ENCODE measurements at regions not wholly inside any gene's neighbourhood (a gene's known extent, or its start where the extent isn't known, plus 50 kb on each side); places are given as distances from the start of the nearest gene placed in this dataset.

DNA sequence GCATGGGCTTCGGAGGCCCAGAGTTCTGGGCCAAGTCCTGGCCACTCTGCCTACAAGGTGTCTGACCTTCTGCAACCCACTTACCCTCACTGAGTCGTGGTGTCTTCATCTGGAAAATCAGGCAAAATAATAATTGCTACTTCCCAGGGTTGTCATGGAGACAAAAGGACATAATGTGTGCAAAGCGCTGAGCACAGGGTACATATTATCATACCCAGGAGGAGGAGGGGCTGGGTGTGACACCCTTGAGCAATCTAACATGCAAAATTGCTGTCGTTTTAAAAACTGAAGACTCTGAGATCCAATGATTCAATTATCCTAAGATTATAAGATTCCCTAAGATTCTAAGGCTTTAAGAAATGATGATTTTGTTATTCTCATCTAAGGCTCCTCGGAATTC is 459.5 kb downstream of the PTPRU start:
- H3K4me1 ChIP-seq (ENCODE audit: control insufficient read depth in 1 of 2, insufficient read depth in 2 of 2, low read length in 2 of 2), result peaks cover 3 to 9% of the 10 kb centered on the region in 2 experiments; a peak in 2 of 4 replicates
- no peaks in the 10 kb centered on the region for H4K20me1 ChIP-seq (ENCODE audit: insufficient read depth)
- H3K27ac ChIP-seq (ENCODE audit: low read depth, low read length), result no peak overlapping the region
- no peak for TF ChIP-seq TCF7L2 (IDR thresholded peaks at IDR 0.05; ENCODE audit: borderline replicate concordance, extremely low read depth, insufficient read depth, insufficient read length)
- TF ChIP-seq ZFX (IDR thresholded peaks at IDR 0.05), result no peak
- TF ChIP-seq SRF (IDR thresholded peaks at IDR 0.05; ENCODE audit: low read depth), result no peak
- no peak for TF ChIP-seq ATF3 (IDR thresholded peaks at IDR 0.05)
- no peak for TF ChIP-seq POLR2A (IDR thresholded peaks at IDR 0.05; ENCODE audit: borderline replicate concordance, extremely low read depth, insufficient read depth, insufficient read length)
- TF ChIP-seq, protein P1, sequence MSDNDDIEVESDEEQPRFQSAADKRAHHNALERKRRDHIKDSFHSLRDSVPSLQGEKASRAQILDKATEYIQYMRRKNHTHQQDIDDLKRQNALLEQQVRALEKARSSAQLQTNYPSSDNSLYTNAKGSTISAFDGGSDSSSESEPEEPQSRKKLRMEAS (IDR thresholded peaks at IDR 0.05), result no peak
- no peak for TF ChIP-seq SP1 (IDR thresholded peaks at IDR 0.05; ENCODE audit: low read depth)
- TF ChIP-seq, protein P2, sequence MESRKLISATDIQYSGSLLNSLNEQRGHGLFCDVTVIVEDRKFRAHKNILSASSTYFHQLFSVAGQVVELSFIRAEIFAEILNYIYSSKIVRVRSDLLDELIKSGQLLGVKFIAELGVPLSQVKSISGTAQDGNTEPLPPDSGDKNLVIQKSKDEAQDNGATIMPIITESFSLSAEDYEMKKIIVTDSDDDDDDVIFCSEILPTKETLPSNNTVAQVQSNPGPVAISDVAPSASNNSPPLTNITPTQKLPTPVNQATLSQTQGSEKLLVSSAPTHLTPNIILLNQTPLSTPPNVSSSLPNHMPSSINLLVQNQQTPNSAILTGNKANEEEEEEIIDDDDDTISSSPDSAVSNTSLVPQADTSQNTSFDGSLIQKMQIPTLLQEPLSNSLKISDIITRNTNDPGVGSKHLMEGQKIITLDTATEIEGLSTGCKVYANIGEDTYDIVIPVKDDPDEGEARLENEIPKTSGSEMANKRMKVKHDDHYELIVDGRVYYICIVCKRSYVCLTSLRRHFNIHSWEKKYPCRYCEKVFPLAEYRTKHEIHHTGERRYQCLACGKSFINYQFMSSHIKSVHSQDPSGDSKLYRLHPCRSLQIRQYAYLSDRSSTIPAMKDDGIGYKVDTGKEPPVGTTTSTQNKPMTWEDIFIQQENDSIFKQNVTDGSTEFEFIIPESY (IDR thresholded peaks at IDR 0.05; ENCODE audit: extremely low read depth, insufficient replicate concordance, low read length), result no peak
- TF ChIP-seq, protein P3, sequence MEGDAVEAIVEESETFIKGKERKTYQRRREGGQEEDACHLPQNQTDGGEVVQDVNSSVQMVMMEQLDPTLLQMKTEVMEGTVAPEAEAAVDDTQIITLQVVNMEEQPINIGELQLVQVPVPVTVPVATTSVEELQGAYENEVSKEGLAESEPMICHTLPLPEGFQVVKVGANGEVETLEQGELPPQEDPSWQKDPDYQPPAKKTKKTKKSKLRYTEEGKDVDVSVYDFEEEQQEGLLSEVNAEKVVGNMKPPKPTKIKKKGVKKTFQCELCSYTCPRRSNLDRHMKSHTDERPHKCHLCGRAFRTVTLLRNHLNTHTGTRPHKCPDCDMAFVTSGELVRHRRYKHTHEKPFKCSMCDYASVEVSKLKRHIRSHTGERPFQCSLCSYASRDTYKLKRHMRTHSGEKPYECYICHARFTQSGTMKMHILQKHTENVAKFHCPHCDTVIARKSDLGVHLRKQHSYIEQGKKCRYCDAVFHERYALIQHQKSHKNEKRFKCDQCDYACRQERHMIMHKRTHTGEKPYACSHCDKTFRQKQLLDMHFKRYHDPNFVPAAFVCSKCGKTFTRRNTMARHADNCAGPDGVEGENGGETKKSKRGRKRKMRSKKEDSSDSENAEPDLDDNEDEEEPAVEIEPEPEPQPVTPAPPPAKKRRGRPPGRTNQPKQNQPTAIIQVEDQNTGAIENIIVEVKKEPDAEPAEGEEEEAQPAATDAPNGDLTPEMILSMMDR (IDR thresholded peaks at IDR 0.05 in 2 of 3, conservative IDR thresholded peaks at IDR 0.05 in 1 of 3; ENCODE audit: borderline replicate concordance in 1 of 3, insufficient read depth in 1 of 3, low read depth in 2 of 3, low read length in 2 of 3), result no peak
- TF ChIP-seq CEBPB (IDR thresholded peaks at IDR 0.05; ENCODE audit: low read depth), result no peak
- TF ChIP-seq FOSL1 (IDR thresholded peaks at IDR 0.05; ENCODE audit: low read depth), result no peak
- no peak for TF ChIP-seq ELF1 (IDR thresholded peaks at IDR 0.05; ENCODE audit: borderline replicate concordance, low read depth)
- no peak for TF ChIP-seq EGR1 (IDR thresholded peaks at IDR 0.05; ENCODE audit: low read depth)
- intact Hi-C loops (cut with micrococcal nuclease), result no loop called here
- H3K9me2 ChIP-seq (ENCODE audit: insufficient read depth), result no peaks in the 10 kb centered on the region
- CTCF ChIA-PET, result no interaction called here
- H3K4me2 ChIP-seq (ENCODE audit: low read length), result no peak overlapping the region
- H3K9ac ChIP-seq (ENCODE audit: low read length), result no peak overlapping the region
- ATAC-seq (no peak), DNase-seq (ENCODE audit: low read depth, low spot score) (no peak)
- peaks cover 35% of the 10 kb centered on the region for H3K27me3 ChIP-seq (ENCODE audit: insufficient read depth, low read length)
- H3K36me3 ChIP-seq (ENCODE audit: control insufficient read depth in 1 of 2, insufficient read depth in 2 of 2, low read length in 2 of 2), result no peaks in the 10 kb centered on the region
- BruUV-seq (replicated peaks), result no TSS peak
- H2AFZ ChIP-seq (ENCODE audit: low read depth, low read length, poor library complexity, severe bottlenecking), result no peak overlapping the region
- H3K79me2 ChIP-seq (ENCODE audit: insufficient read depth, low read length), result no peaks in the 10 kb centered on the region
- RAD21 ChIA-PET (ENCODE audit: low non-redundant PET in 1 of 2, low total read pairs in 2 of 2, uncharacterized antibody in 2 of 2, unreplicated experiment in 2 of 2), result no interaction called here
- no peaks in the 10 kb centered on the region for H3K9me3 ChIP-seq (ENCODE audit: control insufficient read depth in 1 of 2, insufficient read depth in 1 of 2, low read depth in 1 of 2, low read length in 2 of 2)
- POLR2A ChIA-PET, result no interaction called here
- H3K4me3 ChIP-seq (replicated peaks in 1 of 2; ENCODE audit: low read depth in 1 of 2, low read length in 2 of 2), result no peak overlapping the region

Measured in HCT116 (cell line).